ENCODE measurements at regions not wholly inside any gene's neighbourhood (a gene's known extent, or its start where the extent isn't known, plus 50 kb on each side); places are given as distances from the start of the nearest gene placed in this dataset.

- TF ChIP-seq CTCF (IDR thresholded peaks at IDR 0.05; ENCODE audit: low read depth, low read length) (no peak), MAX (IDR thresholded peaks at IDR 0.05; ENCODE audit: low read depth, low read length) (no peak)
Observed at GRCh38 chr2:157984866-157985265, 108.7 kb upstream of the ACVR1 start.

Data from NB4 (cell line).